ENCODE measurements at regions not wholly inside any gene's neighbourhood (a gene's known extent, or its start where the extent isn't known, plus 50 kb on each side); places are given as distances from the start of the nearest gene placed in this dataset.
"Not testable (repeated sequence)": the region's sequence is repeated elsewhere in the genome, so short reads cannot be mapped to it uniquely, and the experiment has no call there.

- no peaks in the 10 kb centered on the region for H3K9me3 Mint-ChIP-seq
- no peak overlapping the region for H3K27ac Mint-ChIP-seq
- no peaks in the 10 kb centered on the region for H3K4me1 Mint-ChIP-seq (ENCODE audit: low read depth)
- intact Hi-C loops (cut with micrococcal nuclease), result no loop called here
- no peaks in the 10 kb centered on the region for H3K36me3 Mint-ChIP-seq (ENCODE audit: low read depth)
- no peaks in the 10 kb centered on the region for H3K27me3 Mint-ChIP-seq
- no peak overlapping the region for H3K4me3 Mint-ChIP-seq
Observed at GRCh38 chr12:75631831-75632230, 120.4 kb upstream of the KRR1 start.

- intact Hi-C loops (cut with micrococcal nuclease), result no loop called here
Observed at GRCh38 chr12:75630091-75630490, 118.7 kb upstream of the KRR1 start.

GRCh38 chr12:75628916-75629315 lies 117.5 kb upstream of the KRR1 start:
- Mint-ChIP-seq H3K4me3 (no peak overlapping the region), H3K27me3 (no peaks in the 10 kb centered on the region), H3K36me3 (ENCODE audit: low read depth) (no peaks in the 10 kb centered on the region), H3K4me1 (ENCODE audit: low read depth) (no peaks in the 10 kb centered on the region), H3K9me3 (no peaks in the 10 kb centered on the region), H3K27ac (no peak overlapping the region)
- intact Hi-C loops (cut with micrococcal nuclease), result no loop called here

More at GRCh38 chr12:75630091-75630490, 118.7 kb upstream of the KRR1 start:
- Mint-ChIP-seq H3K9me3 (no peaks in the 10 kb centered on the region), H3K4me1 (ENCODE audit: low read depth) (no peaks in the 10 kb centered on the region), H3K4me3 (no peak overlapping the region), H3K36me3 (ENCODE audit: low read depth) (no peaks in the 10 kb centered on the region), H3K27ac (no peak overlapping the region), H3K27me3 (no peaks in the 10 kb centered on the region)

- intact Hi-C loops (cut with micrococcal nuclease), result no loop called here
- Mint-ChIP-seq H3K9me3 (no peaks in the 10 kb centered on the region), H3K36me3 (ENCODE audit: low read depth) (no peaks in the 10 kb centered on the region), H3K4me3 (no peak overlapping the region), H3K27ac (no peak overlapping the region), H3K4me1 (ENCODE audit: low read depth) (no peaks in the 10 kb centered on the region), H3K27me3 (no peaks in the 10 kb centered on the region)
Observed at GRCh38 chr12:75628511-75628910, 117.1 kb upstream of the KRR1 start.

GRCh38 chr12:75623631-75624154 lies 112.3 kb upstream of the KRR1 start:
- no peak overlapping the region for H3K4me3 Mint-ChIP-seq

GRCh38 chr12:75622492-75622891 lies 111.1 kb upstream of the KRR1 start:
- H3K27ac Mint-ChIP-seq, result no peak overlapping the region
- H3K4me3 Mint-ChIP-seq, result no peak overlapping the region
- intact Hi-C loops (cut with micrococcal nuclease), result no loop called here
- no peaks in the 10 kb centered on the region for H3K27me3 Mint-ChIP-seq
- no peaks in the 10 kb centered on the region for H3K9me3 Mint-ChIP-seq
- H3K36me3 Mint-ChIP-seq (ENCODE audit: low read depth), result no peaks in the 10 kb centered on the region
- H3K4me1 Mint-ChIP-seq (ENCODE audit: low read depth), result no peaks in the 10 kb centered on the region

More at GRCh38 chr12:75623631-75624154, 112.3 kb upstream of the KRR1 start:
- Mint-ChIP-seq H3K27me3 (no peaks in the 10 kb centered on the region), H3K36me3 (ENCODE audit: low read depth) (no peaks in the 10 kb centered on the region), H3K27ac (no peak overlapping the region), H3K9me3 (no peaks in the 10 kb centered on the region), H3K4me1 (ENCODE audit: low read depth) (no peaks in the 10 kb centered on the region)
- intact Hi-C loops (cut with micrococcal nuclease), result no loop called here

GRCh38 chr12:75614396-75614795 lies 103.0 kb upstream of the KRR1 start:
- H3K27me3 Mint-ChIP-seq; intact Hi-C loops (cut with micrococcal nuclease); H3K4me1 Mint-ChIP-seq (ENCODE audit: low read depth); H3K27ac Mint-ChIP-seq; H3K4me3 Mint-ChIP-seq; H3K36me3 Mint-ChIP-seq (ENCODE audit: low read depth): not testable (repeated sequence)
- peaks cover 17% of the 10 kb centered on the region for H3K9me3 Mint-ChIP-seq

GRCh38 chr12:75613981-75614380 lies 102.6 kb upstream of the KRR1 start:
- no peaks in the 10 kb centered on the region for H3K4me1 Mint-ChIP-seq (ENCODE audit: low read depth)
- no peak overlapping the region for H3K4me3 Mint-ChIP-seq
- no peaks in the 10 kb centered on the region for H3K36me3 Mint-ChIP-seq (ENCODE audit: low read depth)
- peaks cover 17% of the 10 kb centered on the region for H3K9me3 Mint-ChIP-seq
- intact Hi-C loops (cut with micrococcal nuclease), result no loop called here
- H3K27ac Mint-ChIP-seq, result no peak overlapping the region
- no peaks in the 10 kb centered on the region for H3K27me3 Mint-ChIP-seq

GRCh38 chr12:75611041-75611440 lies 99.6 kb upstream of the KRR1 start:
- H3K4me1 Mint-ChIP-seq (ENCODE audit: low read depth), result no peaks in the 10 kb centered on the region
- intact Hi-C loops (cut with micrococcal nuclease), result no loop called here
- H3K4me3 Mint-ChIP-seq, result no peak overlapping the region
- H3K36me3 Mint-ChIP-seq (ENCODE audit: low read depth), result no peaks in the 10 kb centered on the region
- no peaks in the 10 kb centered on the region for H3K27me3 Mint-ChIP-seq
- no peak overlapping the region for H3K27ac Mint-ChIP-seq
- peaks cover 17% of the 10 kb centered on the region for H3K9me3 Mint-ChIP-seq

- intact Hi-C loops (cut with micrococcal nuclease), result no loop called here
- Mint-ChIP-seq H3K36me3 (ENCODE audit: low read depth) (no peaks in the 10 kb centered on the region), H3K27ac (no peak overlapping the region), H3K27me3 (no peaks in the 10 kb centered on the region), H3K9me3 (no peaks in the 10 kb centered on the region), H3K4me1 (ENCODE audit: low read depth) (no peaks in the 10 kb centered on the region), H3K4me3 (no peak overlapping the region)
Observed at GRCh38 chr12:75606956-75607355, 95.5 kb upstream of the KRR1 start.

GRCh38 chr12:75606151-75606550 lies 94.7 kb upstream of the KRR1 start:
- Mint-ChIP-seq H3K4me1 (ENCODE audit: low read depth) (no peaks in the 10 kb centered on the region), H3K9me3 (no peaks in the 10 kb centered on the region), H3K4me3 (no peak overlapping the region)

GRCh38 chr12:75603475-75603874 lies 92.1 kb upstream of the KRR1 start:
- Mint-ChIP-seq H3K27me3 (no peaks in the 10 kb centered on the region), H3K4me3 (no peak overlapping the region), H3K4me1 (ENCODE audit: low read depth) (no peaks in the 10 kb centered on the region), H3K36me3 (ENCODE audit: low read depth) (no peaks in the 10 kb centered on the region), H3K27ac (no peak overlapping the region), H3K9me3 (no peaks in the 10 kb centered on the region)
- intact Hi-C loops (cut with micrococcal nuclease), result no loop called here

More at GRCh38 chr12:75606151-75606550, 94.7 kb upstream of the KRR1 start:
- Mint-ChIP-seq H3K36me3 (ENCODE audit: low read depth) (no peaks in the 10 kb centered on the region), H3K27me3 (no peaks in the 10 kb centered on the region), H3K27ac (no peak overlapping the region)
- intact Hi-C loops (cut with micrococcal nuclease), result no loop called here

GRCh38 chr12:75602106-75602505 lies 90.7 kb upstream of the KRR1 start:
- Mint-ChIP-seq H3K4me1 (ENCODE audit: low read depth) (no peaks in the 10 kb centered on the region), H3K27me3 (no peaks in the 10 kb centered on the region), H3K4me3 (no peak overlapping the region), H3K36me3 (ENCODE audit: low read depth) (no peaks in the 10 kb centered on the region), H3K27ac (no peak overlapping the region), H3K9me3 (no peaks in the 10 kb centered on the region)
- intact Hi-C loops (cut with micrococcal nuclease), result no loop called here

GRCh38 chr12:75600146-75600545 lies 88.7 kb upstream of the KRR1 start:
- Mint-ChIP-seq H3K27ac (no peak overlapping the region), H3K4me1 (ENCODE audit: low read depth) (no peaks in the 10 kb centered on the region), H3K4me3 (no peak overlapping the region), H3K9me3 (no peaks in the 10 kb centered on the region), H3K27me3 (no peaks in the 10 kb centered on the region), H3K36me3 (ENCODE audit: low read depth) (no peaks in the 10 kb centered on the region)
- intact Hi-C loops (cut with micrococcal nuclease), result no loop called here

GRCh38 chr12:75599061-75599460 lies 87.7 kb upstream of the KRR1 start:
- intact Hi-C loops (cut with micrococcal nuclease), result no loop called here
- no peaks in the 10 kb centered on the region for H3K9me3 Mint-ChIP-seq
- H3K4me1 Mint-ChIP-seq (ENCODE audit: low read depth), result no peaks in the 10 kb centered on the region
- H3K4me3 Mint-ChIP-seq, result no peak overlapping the region
- H3K27ac Mint-ChIP-seq, result no peak overlapping the region
- H3K36me3 Mint-ChIP-seq (ENCODE audit: low read depth), result no peaks in the 10 kb centered on the region
- no peaks in the 10 kb centered on the region for H3K27me3 Mint-ChIP-seq
